GM23338 (cell line): ENCODE measurements at regions not wholly inside any gene's neighbourhood (a gene's known extent, or its start where the extent isn't known, plus 50 kb on each side); places are given as distances from the start of the nearest gene placed in this dataset.

Experiments used
- ATAC-seq: fragments of 200-7000 bp; cut with Tn5 transposase; 3 replicates; pipeline ENCODE4 v1.9.1; 2020
- DNase-seq: peaks from one replicate; pipeline ENCODE4 v3.0.0-alpha.2; 2015; ENCODE audit warnings: low spot score
- H2AFZ ChIP-seq: fragments of 200-600 bp; sonication (generic); 2 replicates; pipeline ENCODE4 v1.8.0; 2016; ENCODE audit warnings: antibody characterized with exemption, mild to moderate bottlenecking, moderate library complexity
- H3F3A ChIP-seq: fragments of 200-600 bp; sonication (generic); replicated peaks from 2 replicates; pipeline ENCODE4 v1.8.0; 2017; ENCODE audit warnings: antibody characterized with exemption, mixed run types, low read depth
- H3K27ac ChIP-seq: fragments of 200-600 bp; sonication (generic); 2 replicates; pipeline ENCODE4 v1.6.1; 2016; ENCODE audit warnings: low read depth
- H3K27me3 ChIP-seq: fragments of 200-600 bp; sonication (generic); 2 replicates; pipeline ENCODE4 v1.8.0; 2016; ENCODE audit warnings: mild to moderate bottlenecking, mixed run types, moderate library complexity; ENCODE audit not compliant: insufficient read depth
- H3K36me3 ChIP-seq: fragments of 200-600 bp; sonication (generic); 2 replicates; pipeline ENCODE4 v1.8.0; 2016; ENCODE audit warnings: mild to moderate bottlenecking; ENCODE audit not compliant: insufficient read depth
- H3K4me1 ChIP-seq: fragments of 200-600 bp; sonication (generic); 2 replicates; pipeline ENCODE4 v1.8.0; 2016; ENCODE audit warnings: mild to moderate bottlenecking, moderate library complexity; ENCODE audit not compliant: insufficient read depth
- H3K4me2 ChIP-seq: fragments of 200-600 bp; sonication (generic); 2 replicates; pipeline ENCODE4 v1.7.1; 2017; ENCODE audit warnings: mixed run types
- H3K4me3 ChIP-seq: fragments of 200-600 bp; sonication (generic); 2 replicates; pipeline ENCODE4 v1.6.1; 2016; ENCODE audit warnings: mixed run types
- H3K79me2 ChIP-seq: fragments of 200-600 bp; sonication (generic); replicated peaks from 2 replicates; pipeline ENCODE4 v1.8.0; 2017; ENCODE audit warnings: mild to moderate bottlenecking; ENCODE audit not compliant: insufficient read depth
- H3K9me2 ChIP-seq: fragments of 200-600 bp; sonication (generic); 2 replicates; pipeline ENCODE4 v1.8.0; 2017; ENCODE audit not compliant: insufficient read depth
- H4K20me1 ChIP-seq: fragments of 200-600 bp; sonication (generic); replicated peaks from 2 replicates; pipeline ENCODE4 v1.8.0; 2017; ENCODE audit warnings: mild to moderate bottlenecking; ENCODE audit not compliant: insufficient read depth
- H3K27ac Mint-ChIP-seq: 2 replicates; pipeline ENCODE4 v1.8.0; 2020; ENCODE audit warnings: inconsistent platforms, mild to moderate bottlenecking, moderate library complexity, mixed read lengths
- H3K27me3 Mint-ChIP-seq: 3 replicates; pipeline ENCODE4 v1.8.0; 2022; ENCODE audit warnings: low read depth, mild to moderate bottlenecking, moderate library complexity, mixed read lengths, inconsistent platforms; ENCODE audit not compliant: insufficient read depth, poor library complexity
- H3K36me3 Mint-ChIP-seq: 3 replicates; pipeline ENCODE4 v1.8.0; 2021; ENCODE audit warnings: low read depth, mild to moderate bottlenecking, inconsistent platforms, moderate library complexity, mixed read lengths
- H3K4me1 Mint-ChIP-seq: 3 replicates; pipeline ENCODE4 v1.8.0; 2020; ENCODE audit warnings: mild to moderate bottlenecking, inconsistent platforms, mixed read lengths
- H3K4me3 Mint-ChIP-seq: 3 replicates; pipeline ENCODE4 v1.8.0; 2021; ENCODE audit warnings: moderate library complexity, mild to moderate bottlenecking, inconsistent platforms, mixed read lengths
- H3K9me3 Mint-ChIP-seq: 3 replicates; pipeline ENCODE4 v1.8.0; 2020; ENCODE audit warnings: moderate library complexity, mild to moderate bottlenecking, inconsistent platforms, mixed read lengths
- CREB1 ChIP-seq: fragments of 250-450 bp; sonication (Bioruptor Pico); IDR thresholded peaks from 2 replicates; pipeline ENCODE4 v1.5.0; 2020; ENCODE audit warnings: low read depth, mild to moderate bottlenecking, moderate library complexity
- EZH2 ChIP-seq: fragments of 200-600 bp; sonication (generic); IDR thresholded peaks from one replicate; pipeline ENCODE4 v1.8.0; 2017; ENCODE audit warnings: antibody characterized with exemption, mild to moderate bottlenecking, low read depth; ENCODE audit not compliant: unreplicated experiment
- EZH2phosphoT487 ChIP-seq: fragments of 200-600 bp; sonication (generic); IDR thresholded peaks from one replicate; pipeline ENCODE4 v1.8.1; 2018; ENCODE audit warnings: antibody characterized with exemption; ENCODE audit not compliant: unreplicated experiment
- JUNB ChIP-seq: IDR thresholded peaks from one replicate; pipeline ENCODE4 v1.6.1; 2016; ENCODE audit warnings: antibody characterized with exemption; ENCODE audit not compliant: unreplicated experiment
- NANOG ChIP-seq: IDR thresholded peaks from 2 replicates; pipeline ENCODE4 v1.6.1; 2016; ENCODE audit warnings: antibody characterized with exemption, borderline replicate concordance
- STAT1 ChIP-seq: IDR thresholded peaks from one replicate; pipeline ENCODE4 v1.6.1; 2016; ENCODE audit warnings: antibody characterized with exemption; ENCODE audit not compliant: unreplicated experiment
- ZNF114 ChIP-seq: fragments of 250-450 bp; sonication (Bioruptor Pico); IDR thresholded peaks from 2 replicates; pipeline ENCODE4 v1.5.0; 2020; ENCODE audit warnings: mild to moderate bottlenecking, moderate library complexity
- ZNF331 ChIP-seq: fragments of 250-450 bp; sonication (Bioruptor Pico); IDR thresholded peaks from 2 replicates; pipeline ENCODE4 v1.5.0; 2020; ENCODE audit warnings: low read depth, mild to moderate bottlenecking, moderate library complexity
- TF ChIP-seq, protein P1 (sequence below): IDR thresholded peaks from one replicate; pipeline ENCODE4 v1.6.1; 2018; ENCODE audit warnings: antibody characterized with exemption; ENCODE audit not compliant: unreplicated experiment
- TF ChIP-seq, protein P2 (sequence below), 2 experiments: fragments of 200-600 bp in 1 of 2; sonication (generic) in 1 of 2; conservative IDR thresholded peaks; 2 replicates each; pipeline versions ENCODE4 v1.5.1 to v1.6.1; 2016 to 2017; ENCODE audit warnings: antibody characterized with exemption in 2 of 2, low read depth in 2 of 2, mild to moderate bottlenecking in 2 of 2, moderate library complexity in 1 of 2
- TF ChIP-seq, protein P3 (sequence below): IDR thresholded peaks from 2 replicates; pipeline ENCODE4 v1.6.1; 2016; ENCODE audit warnings: antibody characterized with exemption
- TF ChIP-seq, protein P4 (sequence below): fragments of 250-450 bp; sonication (Bioruptor Pico); IDR thresholded peaks from 2 replicates; pipeline ENCODE4 v1.5.0; 2020; ENCODE audit warnings: mild to moderate bottlenecking, moderate library complexity

DNA sequence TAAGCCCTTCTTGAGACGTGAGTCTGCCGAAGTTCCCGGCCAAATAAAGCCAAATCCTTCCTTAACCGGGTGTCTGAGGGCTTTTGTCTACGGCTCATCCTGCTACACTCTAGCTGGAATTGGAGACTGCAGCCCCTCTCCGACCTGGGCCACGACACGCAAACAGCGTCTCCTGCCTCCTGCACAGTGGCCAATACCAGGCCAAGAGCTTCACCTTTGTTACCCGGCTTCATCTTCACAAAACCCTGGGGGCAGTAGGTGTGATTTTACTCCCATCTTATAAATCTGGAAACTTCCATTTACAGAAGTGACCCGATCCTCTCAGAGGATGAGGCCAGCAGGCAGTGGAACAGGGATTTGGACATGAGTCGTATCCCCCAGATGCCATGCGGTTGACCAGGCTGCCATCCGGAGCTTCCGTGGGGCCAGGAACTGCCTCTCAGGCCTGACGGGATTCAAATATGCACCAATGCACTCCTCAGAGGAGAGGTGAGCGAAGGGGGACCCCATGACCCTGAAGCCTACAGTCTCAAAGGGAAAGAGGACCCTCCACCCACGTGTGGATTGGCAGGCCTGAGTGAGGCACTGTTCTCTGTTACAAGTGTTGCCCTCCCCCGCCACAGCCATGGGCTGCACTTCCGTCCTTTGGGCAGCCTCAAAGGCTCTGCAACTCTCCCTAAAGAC, 53.2 kb upstream of the KLF13 start:
- Histone ChIP-seq H3K9me2 (peaks cover 9% of the 10 kb centered on the region; the same call in 1 of the 2 replicates), H3K4me2 (no peak overlapping the region), H3K4me3 (no peak overlapping the region), H3K27ac (no peak overlapping the region), H3K27me3 (no peaks in the 10 kb centered on the region), H4K20me1 (no peaks in the 10 kb centered on the region), H3K79me2 (no peaks in the 10 kb centered on the region), H2AFZ (peak overlapping the region; percentile 69), H3K36me3 (no peaks in the 10 kb centered on the region), H3K4me1 (no peaks in the 10 kb centered on the region; the same call in 1 of the 2 replicates), H3F3A (no peaks in the 10 kb centered on the region)
- no peaks in the 10 kb centered on the region for H3K9me3 Mint-ChIP-seq
- no peaks in the 10 kb centered on the region for H3K36me3 Mint-ChIP-seq
- ATAC-seq (no peak), DNase-seq (no peak)
- H3K27ac Mint-ChIP-seq, result no peak overlapping the region; the same call in 1 of the 2 replicates
- peaks cover 12% of the 10 kb centered on the region for H3K4me1 Mint-ChIP-seq
- no peak overlapping the region for H3K4me3 Mint-ChIP-seq
- peaks cover 3% of the 10 kb centered on the region for H3K27me3 Mint-ChIP-seq
- TF ChIP-seq, protein P1, sequence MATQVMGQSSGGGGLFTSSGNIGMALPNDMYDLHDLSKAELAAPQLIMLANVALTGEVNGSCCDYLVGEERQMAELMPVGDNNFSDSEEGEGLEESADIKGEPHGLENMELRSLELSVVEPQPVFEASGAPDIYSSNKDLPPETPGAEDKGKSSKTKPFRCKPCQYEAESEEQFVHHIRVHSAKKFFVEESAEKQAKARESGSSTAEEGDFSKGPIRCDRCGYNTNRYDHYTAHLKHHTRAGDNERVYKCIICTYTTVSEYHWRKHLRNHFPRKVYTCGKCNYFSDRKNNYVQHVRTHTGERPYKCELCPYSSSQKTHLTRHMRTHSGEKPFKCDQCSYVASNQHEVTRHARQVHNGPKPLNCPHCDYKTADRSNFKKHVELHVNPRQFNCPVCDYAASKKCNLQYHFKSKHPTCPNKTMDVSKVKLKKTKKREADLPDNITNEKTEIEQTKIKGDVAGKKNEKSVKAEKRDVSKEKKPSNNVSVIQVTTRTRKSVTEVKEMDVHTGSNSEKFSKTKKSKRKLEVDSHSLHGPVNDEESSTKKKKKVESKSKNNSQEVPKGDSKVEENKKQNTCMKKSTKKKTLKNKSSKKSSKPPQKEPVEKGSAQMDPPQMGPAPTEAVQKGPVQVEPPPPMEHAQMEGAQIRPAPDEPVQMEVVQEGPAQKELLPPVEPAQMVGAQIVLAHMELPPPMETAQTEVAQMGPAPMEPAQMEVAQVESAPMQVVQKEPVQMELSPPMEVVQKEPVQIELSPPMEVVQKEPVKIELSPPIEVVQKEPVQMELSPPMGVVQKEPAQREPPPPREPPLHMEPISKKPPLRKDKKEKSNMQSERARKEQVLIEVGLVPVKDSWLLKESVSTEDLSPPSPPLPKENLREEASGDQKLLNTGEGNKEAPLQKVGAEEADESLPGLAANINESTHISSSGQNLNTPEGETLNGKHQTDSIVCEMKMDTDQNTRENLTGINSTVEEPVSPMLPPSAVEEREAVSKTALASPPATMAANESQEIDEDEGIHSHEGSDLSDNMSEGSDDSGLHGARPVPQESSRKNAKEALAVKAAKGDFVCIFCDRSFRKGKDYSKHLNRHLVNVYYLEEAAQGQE, result no peak
- TF ChIP-seq ZNF331 (no peak), ZNF114 (CRISPR knock-in tag) (no peak), NANOG (no peak), EZH2 (no peak), JUNB (no peak), EZH2phosphoT487 (no peak), STAT1 (no peak), CREB1 (CRISPR knock-in tag) (no peak)
- TF ChIP-seq, protein P2, sequence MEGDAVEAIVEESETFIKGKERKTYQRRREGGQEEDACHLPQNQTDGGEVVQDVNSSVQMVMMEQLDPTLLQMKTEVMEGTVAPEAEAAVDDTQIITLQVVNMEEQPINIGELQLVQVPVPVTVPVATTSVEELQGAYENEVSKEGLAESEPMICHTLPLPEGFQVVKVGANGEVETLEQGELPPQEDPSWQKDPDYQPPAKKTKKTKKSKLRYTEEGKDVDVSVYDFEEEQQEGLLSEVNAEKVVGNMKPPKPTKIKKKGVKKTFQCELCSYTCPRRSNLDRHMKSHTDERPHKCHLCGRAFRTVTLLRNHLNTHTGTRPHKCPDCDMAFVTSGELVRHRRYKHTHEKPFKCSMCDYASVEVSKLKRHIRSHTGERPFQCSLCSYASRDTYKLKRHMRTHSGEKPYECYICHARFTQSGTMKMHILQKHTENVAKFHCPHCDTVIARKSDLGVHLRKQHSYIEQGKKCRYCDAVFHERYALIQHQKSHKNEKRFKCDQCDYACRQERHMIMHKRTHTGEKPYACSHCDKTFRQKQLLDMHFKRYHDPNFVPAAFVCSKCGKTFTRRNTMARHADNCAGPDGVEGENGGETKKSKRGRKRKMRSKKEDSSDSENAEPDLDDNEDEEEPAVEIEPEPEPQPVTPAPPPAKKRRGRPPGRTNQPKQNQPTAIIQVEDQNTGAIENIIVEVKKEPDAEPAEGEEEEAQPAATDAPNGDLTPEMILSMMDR (conservative IDR thresholded peaks at IDR 0.05; ENCODE audit: low read depth in 2 of 2), result no peak
- TF ChIP-seq, protein P3, sequence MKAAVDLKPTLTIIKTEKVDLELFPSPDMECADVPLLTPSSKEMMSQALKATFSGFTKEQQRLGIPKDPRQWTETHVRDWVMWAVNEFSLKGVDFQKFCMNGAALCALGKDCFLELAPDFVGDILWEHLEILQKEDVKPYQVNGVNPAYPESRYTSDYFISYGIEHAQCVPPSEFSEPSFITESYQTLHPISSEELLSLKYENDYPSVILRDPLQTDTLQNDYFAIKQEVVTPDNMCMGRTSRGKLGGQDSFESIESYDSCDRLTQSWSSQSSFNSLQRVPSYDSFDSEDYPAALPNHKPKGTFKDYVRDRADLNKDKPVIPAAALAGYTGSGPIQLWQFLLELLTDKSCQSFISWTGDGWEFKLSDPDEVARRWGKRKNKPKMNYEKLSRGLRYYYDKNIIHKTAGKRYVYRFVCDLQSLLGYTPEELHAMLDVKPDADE, result no peak
- TF ChIP-seq, protein P4, sequence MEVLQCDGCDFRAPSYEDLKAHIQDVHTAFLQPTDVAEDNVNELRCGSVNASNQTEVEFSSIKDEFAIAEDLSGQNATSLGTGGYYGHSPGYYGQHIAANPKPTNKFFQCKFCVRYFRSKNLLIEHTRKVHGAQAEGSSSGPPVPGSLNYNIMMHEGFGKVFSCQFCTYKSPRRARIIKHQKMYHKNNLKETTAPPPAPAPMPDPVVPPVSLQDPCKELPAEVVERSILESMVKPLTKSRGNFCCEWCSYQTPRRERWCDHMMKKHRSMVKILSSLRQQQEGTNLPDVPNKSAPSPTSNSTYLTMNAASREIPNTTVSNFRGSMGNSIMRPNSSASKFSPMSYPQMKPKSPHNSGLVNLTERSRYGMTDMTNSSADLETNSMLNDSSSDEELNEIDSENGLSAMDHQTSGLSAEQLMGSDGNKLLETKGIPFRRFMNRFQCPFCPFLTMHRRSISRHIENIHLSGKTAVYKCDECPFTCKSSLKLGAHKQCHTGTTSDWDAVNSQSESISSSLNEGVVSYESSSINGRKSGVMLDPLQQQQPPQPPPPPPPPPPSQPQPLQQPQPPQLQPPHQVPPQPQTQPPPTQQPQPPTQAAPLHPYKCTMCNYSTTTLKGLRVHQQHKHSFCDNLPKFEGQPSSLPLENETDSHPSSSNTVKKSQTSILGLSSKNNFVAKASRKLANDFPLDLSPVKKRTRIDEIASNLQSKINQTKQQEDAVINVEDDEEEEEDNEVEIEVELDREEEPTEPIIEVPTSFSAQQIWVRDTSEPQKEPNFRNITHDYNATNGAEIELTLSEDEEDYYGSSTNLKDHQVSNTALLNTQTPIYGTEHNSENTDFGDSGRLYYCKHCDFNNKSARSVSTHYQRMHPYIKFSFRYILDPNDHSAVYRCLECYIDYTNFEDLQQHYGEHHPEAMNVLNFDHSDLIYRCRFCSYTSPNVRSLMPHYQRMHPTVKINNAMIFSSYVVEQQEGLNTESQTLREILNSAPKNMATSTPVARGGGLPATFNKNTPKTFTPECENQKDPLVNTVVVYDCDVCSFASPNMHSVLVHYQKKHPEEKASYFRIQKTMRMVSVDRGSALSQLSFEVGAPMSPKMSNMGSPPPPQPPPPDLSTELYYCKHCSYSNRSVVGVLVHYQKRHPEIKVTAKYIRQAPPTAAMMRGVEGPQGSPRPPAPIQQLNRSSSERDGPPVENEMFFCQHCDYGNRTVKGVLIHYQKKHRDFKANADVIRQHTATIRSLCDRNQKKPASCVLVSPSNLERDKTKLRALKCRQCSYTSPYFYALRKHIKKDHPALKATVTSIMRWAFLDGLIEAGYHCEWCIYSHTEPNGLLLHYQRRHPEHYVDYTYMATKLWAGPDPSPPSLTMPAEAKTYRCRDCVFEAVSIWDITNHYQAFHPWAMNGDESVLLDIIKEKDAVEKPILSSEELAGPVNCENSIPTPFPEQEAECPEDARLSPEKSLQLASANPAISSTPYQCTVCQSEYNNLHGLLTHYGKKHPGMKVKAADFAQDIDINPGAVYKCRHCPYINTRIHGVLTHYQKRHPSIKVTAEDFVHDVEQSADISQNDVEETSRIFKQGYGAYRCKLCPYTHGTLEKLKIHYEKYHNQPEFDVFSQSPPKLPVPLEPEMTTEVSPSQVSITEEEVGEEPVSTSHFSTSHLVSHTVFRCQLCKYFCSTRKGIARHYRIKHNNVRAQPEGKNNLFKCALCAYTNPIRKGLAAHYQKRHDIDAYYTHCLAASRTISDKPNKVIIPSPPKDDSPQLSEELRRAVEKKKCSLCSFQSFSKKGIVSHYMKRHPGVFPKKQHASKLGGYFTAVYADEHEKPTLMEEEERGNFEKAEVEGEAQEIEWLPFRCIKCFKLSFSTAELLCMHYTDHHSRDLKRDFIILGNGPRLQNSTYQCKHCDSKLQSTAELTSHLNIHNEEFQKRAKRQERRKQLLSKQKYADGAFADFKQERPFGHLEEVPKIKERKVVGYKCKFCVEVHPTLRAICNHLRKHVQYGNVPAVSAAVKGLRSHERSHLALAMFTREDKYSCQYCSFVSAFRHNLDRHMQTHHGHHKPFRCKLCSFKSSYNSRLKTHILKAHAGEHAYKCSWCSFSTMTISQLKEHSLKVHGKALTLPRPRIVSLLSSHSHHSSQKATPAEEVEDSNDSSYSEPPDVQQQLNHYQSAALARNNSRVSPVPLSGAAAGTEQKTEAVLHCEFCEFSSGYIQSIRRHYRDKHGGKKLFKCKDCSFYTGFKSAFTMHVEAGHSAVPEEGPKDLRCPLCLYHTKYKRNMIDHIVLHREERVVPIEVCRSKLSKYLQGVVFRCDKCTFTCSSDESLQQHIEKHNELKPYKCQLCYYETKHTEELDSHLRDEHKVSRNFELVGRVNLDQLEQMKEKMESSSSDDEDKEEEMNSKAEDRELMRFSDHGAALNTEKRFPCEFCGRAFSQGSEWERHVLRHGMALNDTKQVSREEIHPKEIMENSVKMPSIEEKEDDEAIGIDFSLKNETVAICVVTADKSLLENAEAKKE (CRISPR knock-in tag), result no peak
